ENCODE measurements at regions not wholly inside any gene's neighbourhood (a gene's known extent, or its start where the extent isn't known, plus 50 kb on each side); places are given as distances from the start of the nearest gene placed in this dataset.

GRCh38 chr9:6067426-6067825 is 52.0 kb upstream of the RANBP6 start (continued):
- no peak for TF ChIP-seq ZFP36 (IDR thresholded peaks at IDR 0.05; ENCODE audit: borderline replicate concordance, partially characterized antibody)
- no peak for TF ChIP-seq RARB (CRISPR knock-in tag; IDR thresholded peaks at IDR 0.05)
- TF ChIP-seq ZC3H11A (IDR thresholded peaks at IDR 0.05): no peak
- TF ChIP-seq SMC3 (IDR thresholded peaks at IDR 0.05): no peak
- TF ChIP-seq HOXA7 (CRISPR knock-in tag; IDR thresholded peaks at IDR 0.05): no peak
